Gastrocnemius medialis (tissue), 4 donors: ENCODE measurements at regions not wholly inside any gene's neighbourhood (a gene's known extent, or its start where the extent isn't known, plus 50 kb on each side); places are given as distances from the start of the nearest gene placed in this dataset.

ENCODE experiments used
- ATAC-seq, 2 donors: fragments of 150-250 bp; one replicate each; pipeline ENCODE4 v1.9.1; 2016
- DNase-seq, 2 donors: peaks; one replicate each; pipeline ENCODE4 v3.0.0-alpha.2; 2019
- H3K27ac ChIP-seq, 4 donors: fragments of 200-600 bp; sonication (generic); 1 replicate in 1 of 4; 2 replicates in 3 of 4; pipeline ENCODE4 v1.5.1; 2016 to 2018; ENCODE audit warnings: mild to moderate bottlenecking in 2 of 4, moderate library complexity in 1 of 4
- H3K27me3 ChIP-seq, 3 donors: fragments of 200-600 bp; sonication (generic) in 2 of 3; 1 replicate in 1 of 3; 2 replicates in 2 of 3; pipeline versions ENCODE4 v1.5.1 to v1.6.0; 2016 to 2019; ENCODE audit warnings: mild to moderate bottlenecking in 1 of 3, moderate library complexity in 1 of 3
- H3K36me3 ChIP-seq, 2 donors: fragments of 200-600 bp; sonication (generic) in 1 of 2; one replicate each; pipeline ENCODE4 v1.5.1; 2017 to 2018
- H3K4me1 ChIP-seq, 2 donors: fragments of 200-600 bp; sonication (generic) in 1 of 2; one replicate each; pipeline ENCODE4 v1.5.1; 2016 to 2017; ENCODE audit warnings: mild to moderate bottlenecking in 2 of 2
- H3K4me3 ChIP-seq, 4 donors: fragments of 200-600 bp; sonication (generic) in 3 of 4; 1 replicate in 1 of 4; 2 replicates in 3 of 4; pipeline ENCODE4 v1.5.1; 2016 to 2019; ENCODE audit warnings: mild to moderate bottlenecking in 2 of 4
- H3K9me3 ChIP-seq, 3 donors: fragments of 200-600 bp; sonication (generic) in 2 of 3; 1 replicate in 1 of 3; 2 replicates in 2 of 3; pipeline ENCODE4 v1.5.1; 2016 to 2019
- POLR2A ChIP-seq, 2 donors: fragments of 450-650 bp; IDR thresholded peaks; one replicate each; pipeline ENCODE4 v1.6.1; 2017; ENCODE audit warnings: antibody characterized with exemption in 2 of 2, mild to moderate bottlenecking in 2 of 2, moderate library complexity in 2 of 2
- in situ Hi-C, 4 donors: fragments of 200-750 bp; cut with MboI; loops; one replicate each; pipeline versions ENCODE4 v1.15.0 to v1.8.0; 2017; ENCODE audit warnings: low sequenced_read_pairs in 4 of 4
- intact Hi-C: fragments of 100-400 bp; cut with DNase I; formaldehyde crosslinking; loops from one replicate; pipeline ENCODE4 v1.15.1; 2023; ENCODE audit warnings: low total_unique reads
- TF ChIP-seq, protein P1 (sequence below), 5 experiments: fragments of 450-650 bp in 3 of 5; fragments of 200-600 bp in 2 of 5; sonication (generic) in 2 of 5; IDR thresholded peaks in 4 of 5; conservative IDR thresholded peaks in 1 of 5; 1 replicate in 4 of 5; 2 replicates in 1 of 5; pipeline ENCODE4 v1.5.1; 2016 to 2019; ENCODE audit warnings: antibody characterized with exemption in 5 of 5, mild to moderate bottlenecking in 3 of 5, moderate library complexity in 3 of 5

DNA sequence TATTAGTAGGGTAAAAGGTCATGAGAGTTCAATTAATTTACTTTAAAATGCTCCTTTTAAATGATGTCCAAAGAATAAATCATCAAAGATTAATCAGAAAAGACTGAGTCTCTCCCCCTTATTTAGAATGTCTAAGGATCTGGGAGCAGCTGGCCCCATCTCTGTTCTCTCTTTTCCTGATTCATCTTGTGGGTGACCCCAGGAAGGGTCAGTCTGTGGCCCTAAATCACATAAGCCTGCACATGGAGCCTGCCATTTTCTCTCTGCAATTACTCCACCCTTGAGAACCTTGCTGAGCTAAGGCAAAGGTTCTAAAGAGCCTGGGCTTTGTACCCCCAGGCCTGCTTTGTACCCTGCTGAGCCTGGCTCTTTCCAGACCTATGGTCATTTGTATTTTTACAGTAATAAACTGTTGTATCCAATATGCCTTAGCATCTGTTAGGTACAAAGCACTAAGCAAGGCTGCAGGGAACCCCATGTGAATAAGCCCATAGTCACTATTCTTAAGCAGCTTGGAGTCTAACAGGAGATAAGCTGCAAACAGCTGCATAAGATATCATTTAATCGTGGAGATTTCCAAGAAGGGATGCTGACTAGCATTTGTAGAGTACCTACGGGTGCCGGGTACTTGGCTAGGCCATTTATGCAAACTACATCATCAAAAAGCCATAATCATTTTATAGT lies 431.0 kb upstream of the MARCKS start:
- Histone ChIP-seq H3K4me1 (no peaks in the 10 kb centered on the region), H3K4me3 (no peak overlapping the region), H3K36me3 (no peaks in the 10 kb centered on the region), H3K9me3 (no peaks in the 10 kb centered on the region), H3K27ac (no peak overlapping the region), H3K27me3 (no peaks in the 10 kb centered on the region)
- ATAC-seq (no peak), DNase-seq (no peak)
- intact Hi-C loops (no loop called here), in situ Hi-C loops (no loop called here)
- TF ChIP-seq, protein P1, sequence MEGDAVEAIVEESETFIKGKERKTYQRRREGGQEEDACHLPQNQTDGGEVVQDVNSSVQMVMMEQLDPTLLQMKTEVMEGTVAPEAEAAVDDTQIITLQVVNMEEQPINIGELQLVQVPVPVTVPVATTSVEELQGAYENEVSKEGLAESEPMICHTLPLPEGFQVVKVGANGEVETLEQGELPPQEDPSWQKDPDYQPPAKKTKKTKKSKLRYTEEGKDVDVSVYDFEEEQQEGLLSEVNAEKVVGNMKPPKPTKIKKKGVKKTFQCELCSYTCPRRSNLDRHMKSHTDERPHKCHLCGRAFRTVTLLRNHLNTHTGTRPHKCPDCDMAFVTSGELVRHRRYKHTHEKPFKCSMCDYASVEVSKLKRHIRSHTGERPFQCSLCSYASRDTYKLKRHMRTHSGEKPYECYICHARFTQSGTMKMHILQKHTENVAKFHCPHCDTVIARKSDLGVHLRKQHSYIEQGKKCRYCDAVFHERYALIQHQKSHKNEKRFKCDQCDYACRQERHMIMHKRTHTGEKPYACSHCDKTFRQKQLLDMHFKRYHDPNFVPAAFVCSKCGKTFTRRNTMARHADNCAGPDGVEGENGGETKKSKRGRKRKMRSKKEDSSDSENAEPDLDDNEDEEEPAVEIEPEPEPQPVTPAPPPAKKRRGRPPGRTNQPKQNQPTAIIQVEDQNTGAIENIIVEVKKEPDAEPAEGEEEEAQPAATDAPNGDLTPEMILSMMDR (IDR thresholded peaks at IDR 0.05 in 4 of 5, conservative IDR thresholded peaks at IDR 0.05 in 1 of 5): no peak
- TF ChIP-seq POLR2A (IDR thresholded peaks at IDR 0.05): no peak

- in situ Hi-C loops (no loop called here), intact Hi-C loops (no loop called here)
- no peak for DNase-seq
These were observed 429.5 kb upstream of the MARCKS start for GRCh38 chr6:113427617-113428016.

GRCh38 chr6:113428702-113429101 lies 428.4 kb upstream of the MARCKS start:
- intact Hi-C loops (no loop called here), in situ Hi-C loops (no loop called here)
- peaks cover 0 to 2% of the 10 kb centered on the region in 2 donors for H3K4me1 ChIP-seq
- DNase-seq (no peak), ATAC-seq (no peak)
- H3K4me3 ChIP-seq: no peak overlapping the region
- H3K9me3 ChIP-seq: no peaks in the 10 kb centered on the region
- H3K27ac ChIP-seq: no peak overlapping the region
- no peaks in the 10 kb centered on the region for H3K36me3 ChIP-seq
- H3K27me3 ChIP-seq: no peaks in the 10 kb centered on the region
- TF ChIP-seq, protein P1 (IDR thresholded peaks at IDR 0.05 in 4 of 5, conservative IDR thresholded peaks at IDR 0.05 in 1 of 5): no peak
- no peak for TF ChIP-seq POLR2A (IDR thresholded peaks at IDR 0.05)

More at GRCh38 chr6:113427617-113428016, 429.5 kb upstream of the MARCKS start:
- no peak for TF ChIP-seq POLR2A (IDR thresholded peaks at IDR 0.05)
- TF ChIP-seq, protein P1 (IDR thresholded peaks at IDR 0.05 in 4 of 5, conservative IDR thresholded peaks at IDR 0.05 in 1 of 5): no peak
- no peak overlapping the region for H3K27ac ChIP-seq
- no peak for ATAC-seq
- no peaks in the 10 kb centered on the region for H3K4me1 ChIP-seq
- no peak overlapping the region for H3K4me3 ChIP-seq
- no peaks in the 10 kb centered on the region for H3K27me3 ChIP-seq
- H3K9me3 ChIP-seq: no peaks in the 10 kb centered on the region
- H3K36me3 ChIP-seq: no peaks in the 10 kb centered on the region

DNA sequence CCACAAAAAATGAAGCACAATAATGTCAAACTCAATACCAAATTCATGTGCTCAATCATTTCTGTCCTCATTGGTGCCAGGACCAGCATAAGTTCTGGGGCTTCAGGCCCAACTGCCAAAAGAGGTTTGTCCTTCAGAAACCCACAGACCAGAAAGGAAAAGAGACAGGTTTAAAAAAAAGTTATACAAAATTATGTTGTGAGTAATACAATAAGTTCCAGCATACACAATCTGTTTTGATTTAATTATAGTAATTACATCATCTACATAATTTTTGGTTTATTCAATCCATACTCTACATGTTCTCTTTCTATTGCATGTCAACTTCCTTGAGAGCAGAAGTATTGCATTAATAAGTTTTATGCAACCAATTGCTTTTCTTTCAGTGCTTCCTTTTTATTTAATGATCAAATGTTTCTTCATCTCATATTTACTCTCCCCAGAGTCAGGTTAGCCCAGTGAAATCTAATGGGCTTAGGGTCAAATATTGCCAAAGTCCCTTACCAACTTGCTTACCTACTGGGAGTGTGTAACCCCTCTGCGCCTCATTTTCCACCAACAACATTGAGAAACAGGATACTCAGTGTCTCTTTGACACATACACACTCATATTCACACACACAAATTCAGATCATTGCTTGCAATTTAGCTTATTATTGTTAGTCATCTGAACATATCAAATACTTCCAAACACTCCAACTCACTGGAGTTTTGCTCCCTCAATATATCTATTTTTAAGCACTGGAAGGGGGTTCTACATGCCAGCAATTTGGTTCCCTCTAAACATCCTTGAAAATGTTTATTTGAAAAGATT lies 424.4 kb upstream of the MARCKS start:
- TF ChIP-seq POLR2A (IDR thresholded peaks at IDR 0.05): no peak
- TF ChIP-seq, protein P1 (IDR thresholded peaks at IDR 0.05 in 4 of 5, conservative IDR thresholded peaks at IDR 0.05 in 1 of 5): no peak
- ATAC-seq (no peak), DNase-seq (no peak)
- H3K9me3 ChIP-seq: no peaks in the 10 kb centered on the region
- H3K4me3 ChIP-seq: no peak overlapping the region
- no peaks in the 10 kb centered on the region for H3K36me3 ChIP-seq
- H3K27ac ChIP-seq: no peak overlapping the region
- in situ Hi-C loops: no loop called here
- peaks cover 0 to 3% of the 10 kb centered on the region in 2 donors for H3K4me1 ChIP-seq
- H3K27me3 ChIP-seq: no peaks in the 10 kb centered on the region
- intact Hi-C loops: no loop called here
